Dermis blood vessel endothelial cell (primary cell): ENCODE measurements at regions not wholly inside any gene's neighbourhood (a gene's known extent, or its start where the extent isn't known, plus 50 kb on each side); places are given as distances from the start of the nearest gene placed in this dataset.
"Not testable (repeated sequence)": the region's sequence is repeated elsewhere in the genome, so short reads cannot be mapped to it uniquely, and the experiment has no call there.

Experiments used
- DNase-seq: peaks from one replicate; pipeline ENCODE4 v3.0.0; 2010

- not testable (repeated sequence) for DNase-seq
These were observed 93.7 kb upstream of the ALDH3B2 start for GRCh38 chr11:67768001-67768730.

DNA sequence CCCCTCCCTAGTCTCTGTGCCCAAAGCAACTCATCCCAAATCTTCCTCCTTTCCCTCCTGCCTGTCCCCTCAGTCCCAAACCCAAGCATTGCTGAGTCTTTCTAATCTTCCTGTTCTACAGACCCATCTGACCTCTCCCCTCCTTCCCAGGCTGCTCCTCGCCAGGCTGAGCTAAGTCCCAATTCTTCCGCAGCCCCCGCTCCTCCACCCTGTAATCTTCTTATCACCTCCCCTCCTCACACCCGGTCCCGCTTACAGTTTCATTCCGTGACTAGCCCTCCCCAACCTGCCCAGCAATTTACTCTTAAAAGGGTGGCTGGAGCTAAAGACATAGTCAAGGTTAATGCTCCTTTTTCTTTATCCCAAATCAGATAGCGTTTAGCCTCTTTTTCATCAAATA lies 86.8 kb upstream of the ALDH3B2 start:
- not testable (repeated sequence) for DNase-seq

- DNase-seq, result not testable (repeated sequence)
These were observed 84.9 kb upstream of the ALDH3B2 start for GRCh38 chr11:67759321-67759720.

- DNase-seq, result not testable (repeated sequence)
These were observed 84.0 kb upstream of the ALDH3B2 start for GRCh38 chr11:67758467-67758866.

DNA sequence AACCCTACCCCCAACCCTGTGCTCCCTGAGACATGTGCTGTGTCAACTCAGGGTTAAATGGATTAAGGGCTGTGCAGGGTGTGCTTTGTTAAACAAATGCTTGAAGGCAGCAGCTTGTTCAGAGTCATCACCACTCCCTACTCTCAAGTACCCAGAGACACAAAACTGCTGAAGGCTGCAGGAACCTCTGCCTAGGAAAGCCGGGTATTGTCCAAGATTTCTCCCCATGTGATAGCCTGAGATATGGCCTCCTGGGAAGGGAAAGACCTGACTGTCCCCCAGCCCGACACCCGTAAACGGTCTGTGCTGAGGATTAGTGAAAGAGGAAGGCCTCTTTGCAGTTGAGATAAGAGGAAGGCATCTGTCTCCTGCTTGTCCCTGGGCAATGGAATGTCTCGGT lies 83.6 kb upstream of the ALDH3B2 start:
- not testable (repeated sequence) for DNase-seq

GRCh38 chr11:67753820-67754219 lies 79.4 kb upstream of the ALDH3B2 start:
- not testable (repeated sequence) for DNase-seq

DNA sequence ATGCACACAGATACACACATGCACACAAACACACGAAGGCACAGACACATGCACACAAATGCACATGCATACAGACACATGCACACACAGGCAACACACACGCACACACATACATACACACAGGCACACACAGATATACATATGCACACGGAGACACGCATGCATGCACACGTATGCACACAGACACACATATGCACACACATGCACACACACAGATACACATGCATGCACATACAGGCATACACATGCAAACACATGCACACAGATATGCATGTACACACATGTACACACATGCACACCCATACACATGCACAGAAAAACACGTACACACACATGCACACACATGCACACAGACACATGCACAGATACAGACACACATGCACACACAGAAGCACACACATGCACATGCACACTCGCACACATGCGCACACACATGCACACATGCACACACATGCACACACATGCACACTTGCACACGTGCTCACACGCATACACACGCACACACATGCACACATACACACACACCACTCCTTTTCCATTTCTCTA lies 70.8 kb upstream of the ALDH3B2 start:
- DNase-seq, result no peak

GRCh38 chr11:67744231-67744630 lies 69.8 kb upstream of the ALDH3B2 start:
- not testable (repeated sequence) for DNase-seq

DNA sequence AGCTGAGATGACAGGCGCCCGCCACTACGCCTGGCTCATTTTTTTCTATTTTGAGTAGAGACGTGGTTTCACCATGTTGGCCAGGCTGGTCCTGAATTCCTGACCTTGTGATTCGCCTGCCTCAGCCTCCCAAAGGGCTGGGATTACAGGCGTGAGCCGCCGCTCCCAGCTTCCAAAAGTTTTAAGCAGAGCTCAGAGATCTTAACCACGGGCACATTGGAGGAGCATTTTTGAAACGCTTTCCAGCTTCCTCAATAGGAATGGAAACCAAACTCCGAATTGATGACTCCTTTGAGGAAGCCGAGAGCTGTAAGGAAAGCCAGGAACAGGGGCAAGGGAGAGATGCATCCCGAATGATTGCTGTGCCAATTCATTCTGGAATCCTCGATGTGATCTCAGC lies 63.8 kb upstream of the ALDH3B2 start:
- not testable (repeated sequence) for DNase-seq

DNA sequence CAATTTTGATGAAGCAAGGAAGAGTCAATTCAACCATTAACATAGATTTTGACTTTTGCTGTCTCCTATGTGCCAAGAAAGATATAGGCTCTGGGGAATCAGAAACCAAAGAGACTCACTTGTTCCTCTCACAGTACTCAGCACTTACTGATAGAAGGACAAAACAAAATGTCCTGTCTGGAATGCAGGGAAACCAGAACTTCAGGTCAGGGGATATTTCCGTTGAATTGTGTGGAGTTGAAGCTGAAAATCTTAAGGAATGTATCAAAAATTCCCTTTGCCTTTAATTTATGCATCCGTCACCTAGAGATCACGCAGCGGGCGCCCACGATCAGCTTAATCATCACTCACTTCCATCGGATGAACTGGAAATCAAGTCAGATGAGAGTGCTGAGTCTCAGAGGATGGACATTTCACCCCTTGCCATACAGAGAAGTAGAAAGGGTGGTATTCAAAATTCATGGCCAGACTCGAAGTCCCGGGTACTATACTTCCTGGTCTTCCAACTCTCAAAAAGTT lies 63.2 kb upstream of the ALDH3B2 start:
- not testable (repeated sequence) for DNase-seq

GRCh38 chr11:67732045-67732787 lies 57.8 kb upstream of the ALDH3B2 start:
- peak; percentile 5 for DNase-seq

DNA sequence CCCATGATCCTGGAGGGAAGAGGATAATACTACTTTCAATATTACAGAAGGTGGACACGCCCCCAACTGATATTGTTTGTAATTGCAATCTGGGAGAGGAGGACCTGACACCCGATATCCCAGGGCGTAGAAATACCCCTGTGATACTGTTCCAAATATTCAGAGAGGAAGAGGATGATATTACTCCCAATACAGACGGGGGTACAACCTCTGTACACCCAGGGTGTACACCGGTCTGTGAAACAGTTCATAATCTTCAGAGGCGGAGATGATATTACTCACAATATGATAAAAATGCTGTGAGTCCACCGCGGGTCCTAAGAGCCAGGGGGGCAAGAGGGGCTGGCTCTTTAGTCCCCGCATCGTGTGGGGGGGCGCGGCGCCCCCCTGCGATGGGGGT lies 57.2 kb upstream of the ALDH3B2 start:
- no peak for DNase-seq

GRCh38 chr11:67728163-67728571 lies 53.7 kb upstream of the ALDH3B2 start:
- DNase-seq, result not testable (repeated sequence)

DNA sequence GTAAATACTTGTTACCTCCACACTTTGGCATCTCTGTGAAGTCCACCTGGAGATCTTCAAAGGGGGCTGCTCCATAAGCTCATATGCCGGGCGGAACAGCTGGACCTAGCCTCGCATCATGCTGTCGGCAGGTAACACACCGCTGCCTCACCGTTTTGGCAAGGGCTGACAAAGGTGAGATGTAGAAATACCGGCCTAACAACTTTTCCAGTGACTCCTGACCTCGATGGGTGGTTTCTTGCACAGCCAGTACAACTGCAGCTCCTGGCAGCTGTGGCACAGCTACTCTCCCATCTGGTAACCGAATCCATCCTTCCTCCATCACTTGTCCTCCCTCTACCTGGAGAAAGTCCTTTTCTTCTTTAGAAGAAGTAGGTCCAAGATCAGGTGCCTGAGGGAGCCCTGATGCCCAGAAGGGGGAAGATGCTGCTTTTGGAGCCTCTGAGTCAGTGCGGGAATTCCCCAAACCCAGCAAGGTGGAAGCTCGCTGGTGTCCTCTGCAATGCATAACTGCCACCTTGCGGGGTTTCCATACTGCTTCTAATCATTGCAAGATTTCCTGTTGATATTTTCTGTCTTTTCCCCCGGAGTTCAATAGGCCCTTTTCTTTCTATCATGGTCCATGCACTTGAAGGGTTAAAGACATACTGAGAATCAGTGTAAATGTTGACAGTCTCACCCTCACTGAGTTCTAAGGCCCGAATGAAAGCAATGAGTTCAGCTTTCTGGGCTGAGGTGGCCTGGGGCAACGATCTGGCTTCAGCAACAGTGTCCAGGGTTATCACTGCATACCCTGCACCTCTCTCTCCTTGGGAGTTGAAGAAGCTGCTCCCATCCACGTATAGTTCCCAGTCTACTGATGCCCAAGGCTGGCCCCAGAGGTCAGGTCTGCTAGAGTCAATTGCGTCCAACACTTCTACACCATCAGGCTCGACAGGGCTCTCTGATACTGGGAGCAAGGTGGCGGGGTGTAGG lies 52.9 kb upstream of the ALDH3B2 start:
- DNase-seq, result not testable (repeated sequence)
